ENCODE measurements at regions not wholly inside any gene's neighbourhood (a gene's known extent, or its start where the extent isn't known, plus 50 kb on each side); places are given as distances from the start of the nearest gene placed in this dataset.

- DNase-seq: no peak
Measured at GRCh38 chr5:111574311-111574710, 62.0 kb upstream of the STARD4 start.

GRCh38 chr5:111572561-111572960 is 60.2 kb upstream of the STARD4 start:
- DNase-seq: no peak

- DNase-seq: no peak
Measured at GRCh38 chr5:111563031-111563822, 50.9 kb upstream of the STARD4 start.

- DNase-seq: no peak
Measured at GRCh38 chr5:111562561-111562960, 50.2 kb upstream of the STARD4 start.
